AG09309 (cell line): ENCODE measurements at regions not wholly inside any gene's neighbourhood (a gene's known extent, or its start where the extent isn't known, plus 50 kb on each side); places are given as distances from the start of the nearest gene placed in this dataset.

Experiments
- DNase-seq: peaks from one replicate; pipeline ENCODE4 v3.0.0-alpha.2; 2010; ENCODE audit warnings: low read depth
- H3K4me3 ChIP-seq: 2 replicates; pipeline ENCODE4 v1.5.1; 2011; ENCODE audit warnings: mild to moderate bottlenecking, low read depth, low read length, moderate library complexity; ENCODE audit not compliant: control insufficient read depth
- CTCF ChIP-seq: IDR thresholded peaks from 2 replicates; pipeline ENCODE4 v1.5.1; 2011; ENCODE audit warnings: mild to moderate bottlenecking, low read depth, low read length, inconsistent platforms; ENCODE audit not compliant: insufficient read depth, control insufficient read depth; ENCODE audit errors: missing control alignments

- TF ChIP-seq CTCF, result no peak
- DNase-seq, result no peak
- no peak overlapping the region for H3K4me3 ChIP-seq
Observed at GRCh38 chr3:23046536-23046935, 156.6 kb upstream of the UBE2E2 start.

- DNase-seq, result no peak
- no peak for TF ChIP-seq CTCF
- H3K4me3 ChIP-seq, result no peak overlapping the region
Observed at GRCh38 chr3:23051240-23052140, 151.6 kb upstream of the UBE2E2 start.

DNA sequence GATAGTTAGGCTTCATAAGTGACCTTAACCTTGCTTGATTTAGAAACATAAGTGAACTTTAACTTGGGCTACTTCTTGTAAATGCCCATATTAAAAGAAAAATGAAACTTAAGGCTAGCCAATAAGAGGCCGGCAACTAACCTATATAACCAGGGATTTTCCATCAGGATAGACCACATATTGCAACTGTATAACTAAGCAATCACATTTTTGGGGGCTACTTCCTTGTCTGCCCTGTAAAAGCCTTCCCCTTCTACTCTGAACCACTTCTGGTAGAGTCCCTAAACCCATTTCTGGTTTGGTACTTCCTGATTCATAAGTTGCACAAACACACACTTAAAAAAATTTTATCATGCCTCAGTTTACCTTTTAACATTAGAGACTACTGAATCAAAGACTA is 150.9 kb upstream of the UBE2E2 start:
- no peak overlapping the region for H3K4me3 ChIP-seq
- no peak for TF ChIP-seq CTCF
- DNase-seq, result no peak

GRCh38 chr3:23052620-23053019 is 150.5 kb upstream of the UBE2E2 start:
- no peak overlapping the region for H3K4me3 ChIP-seq
- TF ChIP-seq CTCF, result no peak
- DNase-seq, result no peak

- peak; percentile 73 for DNase-seq
- no peak overlapping the region for H3K4me3 ChIP-seq
- TF ChIP-seq CTCF, result no peak
Observed at GRCh38 chr3:23055733-23056376, 147.3 kb upstream of the UBE2E2 start.

- H3K4me3 ChIP-seq, result no peak overlapping the region
- no peak for TF ChIP-seq CTCF
- DNase-seq, result no peak
Observed at GRCh38 chr3:23062582-23062981, 140.5 kb upstream of the UBE2E2 start.
